ENCODE measurements at regions not wholly inside any gene's neighbourhood (a gene's known extent, or its start where the extent isn't known, plus 50 kb on each side); places are given as distances from the start of the nearest gene placed in this dataset.

DNA sequence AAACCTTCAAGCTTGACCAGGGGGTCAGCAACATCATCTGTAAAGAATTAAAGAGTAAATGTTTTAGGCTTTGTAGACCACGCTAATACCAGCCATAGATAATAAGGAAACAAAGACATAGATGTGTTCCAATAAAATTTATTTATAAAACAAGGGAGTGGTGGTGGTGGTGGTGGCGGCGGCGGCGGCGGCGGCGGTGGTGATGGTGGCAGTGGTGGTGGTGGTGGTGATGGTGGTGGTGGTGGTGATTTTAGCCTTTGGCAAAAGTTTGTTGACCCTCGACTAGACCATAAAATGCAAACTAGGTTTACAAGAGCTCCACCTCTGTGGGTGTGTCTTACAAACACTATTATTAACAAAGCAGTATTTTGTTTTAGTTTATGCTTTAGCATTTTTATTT is 222.3 kb upstream of the SPOCK3 start:
- Histone ChIP-seq H3K9me3 (ENCODE audit: control insufficient read depth, low read depth, low read length) (no peaks in the 10 kb centered on the region), H3K79me2 (ENCODE audit: control insufficient read depth, insufficient read depth, low read length) (no peaks in the 10 kb centered on the region), H3K36me3 (ENCODE audit: control insufficient read depth in 2 of 2, extremely low read depth in 1 of 2, insufficient read depth in 2 of 2, low read length in 2 of 2) (no peaks in the 10 kb centered on the region), H3K4me1 (ENCODE audit: control insufficient read depth, extremely low read depth, insufficient read depth, low read length) (no peaks in the 10 kb centered on the region), H3K4me2 (ENCODE audit: control insufficient read depth, extremely low read depth, insufficient read depth, low read depth, low read length) (no peak overlapping the region), H4K20me1 (ENCODE audit: control insufficient read depth, extremely low read depth, insufficient read depth, low read length) (no peaks in the 10 kb centered on the region), H3K9ac (ENCODE audit: control insufficient read depth, extremely low read depth, insufficient read depth, low read length) (no peak overlapping the region), H3K27me3 (ENCODE audit: control insufficient read depth, extremely low read depth, insufficient read depth, low read length) (no peaks in the 10 kb centered on the region), H3K27ac (ENCODE audit: control insufficient read depth, insufficient read depth, low read length) (no peak overlapping the region), H2AFZ (ENCODE audit: control insufficient read depth, low read length) (no peak overlapping the region), H3K4me3 (ENCODE audit: control insufficient read depth in 2 of 3, extremely low read depth in 1 of 3, insufficient read depth in 2 of 3, low read depth in 1 of 3, low read length in 3 of 3) (no peak overlapping the region), H3K9me1 (ENCODE audit: control insufficient read depth, extremely low read depth, insufficient read depth, low read length) (no peaks in the 10 kb centered on the region)
- no peak for DNase-seq (ENCODE audit: low read depth, low spot score)
- FAIRE-seq = no peak
- dilution Hi-C loops (cut with MboI; ENCODE audit: extremely low pct_ligation_motif_present, low sequenced_read_pairs) = no loop called here
- TF ChIP-seq EZH2 (IDR thresholded peaks at IDR 0.05; ENCODE audit: low read length) = no peak
- TF ChIP-seq, protein P1, sequence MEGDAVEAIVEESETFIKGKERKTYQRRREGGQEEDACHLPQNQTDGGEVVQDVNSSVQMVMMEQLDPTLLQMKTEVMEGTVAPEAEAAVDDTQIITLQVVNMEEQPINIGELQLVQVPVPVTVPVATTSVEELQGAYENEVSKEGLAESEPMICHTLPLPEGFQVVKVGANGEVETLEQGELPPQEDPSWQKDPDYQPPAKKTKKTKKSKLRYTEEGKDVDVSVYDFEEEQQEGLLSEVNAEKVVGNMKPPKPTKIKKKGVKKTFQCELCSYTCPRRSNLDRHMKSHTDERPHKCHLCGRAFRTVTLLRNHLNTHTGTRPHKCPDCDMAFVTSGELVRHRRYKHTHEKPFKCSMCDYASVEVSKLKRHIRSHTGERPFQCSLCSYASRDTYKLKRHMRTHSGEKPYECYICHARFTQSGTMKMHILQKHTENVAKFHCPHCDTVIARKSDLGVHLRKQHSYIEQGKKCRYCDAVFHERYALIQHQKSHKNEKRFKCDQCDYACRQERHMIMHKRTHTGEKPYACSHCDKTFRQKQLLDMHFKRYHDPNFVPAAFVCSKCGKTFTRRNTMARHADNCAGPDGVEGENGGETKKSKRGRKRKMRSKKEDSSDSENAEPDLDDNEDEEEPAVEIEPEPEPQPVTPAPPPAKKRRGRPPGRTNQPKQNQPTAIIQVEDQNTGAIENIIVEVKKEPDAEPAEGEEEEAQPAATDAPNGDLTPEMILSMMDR (optimal IDR thresholded peaks at IDR 0.05 in 1 of 3, IDR thresholded peaks at IDR 0.05 in 1 of 3, conservative IDR thresholded peaks at IDR 0.05 in 1 of 3; ENCODE audit: extremely low read depth in 1 of 3, insufficient read depth in 2 of 3, low read length in 3 of 3) = no peak

DNA sequence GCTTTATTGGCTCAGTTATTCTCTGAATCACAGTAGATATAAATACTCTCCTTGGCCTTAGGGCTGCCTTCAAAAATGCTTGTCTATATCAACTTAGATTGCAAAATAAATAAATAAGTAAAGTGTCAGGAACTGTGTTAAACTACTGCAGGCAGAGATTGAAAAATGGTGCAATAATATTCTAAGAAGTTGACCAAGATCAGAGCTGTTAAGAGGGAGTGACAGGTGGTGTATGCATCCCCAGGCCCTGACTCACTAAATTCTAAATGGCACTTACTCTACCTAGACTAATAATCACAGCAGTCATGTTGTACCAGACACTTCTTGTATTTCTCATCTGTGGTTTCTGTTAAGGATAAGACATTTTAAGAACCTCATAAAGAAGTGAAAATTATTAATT is 235.1 kb upstream of the SPOCK3 start:
- no peaks in the 10 kb centered on the region for H3K9me1 ChIP-seq (ENCODE audit: control insufficient read depth, extremely low read depth, insufficient read depth, low read length)
- no peak overlapping the region for H3K4me3 ChIP-seq (ENCODE audit: control insufficient read depth in 2 of 3, extremely low read depth in 1 of 3, insufficient read depth in 2 of 3, low read depth in 1 of 3, low read length in 3 of 3)
- no peaks in the 10 kb centered on the region for H4K20me1 ChIP-seq (ENCODE audit: control insufficient read depth, extremely low read depth, insufficient read depth, low read length)
- H3K4me2 ChIP-seq (ENCODE audit: control insufficient read depth, extremely low read depth, insufficient read depth, low read depth, low read length) = no peak overlapping the region
- H3K27ac ChIP-seq (ENCODE audit: control insufficient read depth, insufficient read depth, low read length) = no peak overlapping the region
- TF ChIP-seq EZH2 (IDR thresholded peaks at IDR 0.05; ENCODE audit: low read length) = no peak
- TF ChIP-seq, protein P1 (optimal IDR thresholded peaks at IDR 0.05 in 1 of 3, IDR thresholded peaks at IDR 0.05 in 1 of 3, conservative IDR thresholded peaks at IDR 0.05 in 1 of 3; ENCODE audit: extremely low read depth in 1 of 3, insufficient read depth in 2 of 3, low read length in 3 of 3) = no peak
- no peaks in the 10 kb centered on the region for H3K27me3 ChIP-seq (ENCODE audit: control insufficient read depth, extremely low read depth, insufficient read depth, low read length)
- no peaks in the 10 kb centered on the region for H3K4me1 ChIP-seq (ENCODE audit: control insufficient read depth, extremely low read depth, insufficient read depth, low read length)
- dilution Hi-C loops (cut with MboI; ENCODE audit: extremely low pct_ligation_motif_present, low sequenced_read_pairs) = no loop called here
- H3K9me3 ChIP-seq (ENCODE audit: control insufficient read depth, low read depth, low read length) = no peaks in the 10 kb centered on the region
- FAIRE-seq (no peak), DNase-seq (ENCODE audit: low read depth, low spot score) (no peak)
- no peak overlapping the region for H2AFZ ChIP-seq (ENCODE audit: control insufficient read depth, low read length)
- no peak overlapping the region for H3K9ac ChIP-seq (ENCODE audit: control insufficient read depth, extremely low read depth, insufficient read depth, low read length)
- H3K79me2 ChIP-seq (ENCODE audit: control insufficient read depth, insufficient read depth, low read length) = no peaks in the 10 kb centered on the region
- H3K36me3 ChIP-seq (ENCODE audit: control insufficient read depth in 2 of 2, extremely low read depth in 1 of 2, insufficient read depth in 2 of 2, low read length in 2 of 2) = no peaks in the 10 kb centered on the region

All from keratinocyte (primary cell).